HCT116 (cell line): ENCODE measurements at regions not wholly inside any gene's neighbourhood (a gene's known extent, or its start where the extent isn't known, plus 50 kb on each side); places are given as distances from the start of the nearest gene placed in this dataset.
"Not testable (repeated sequence)": the region's sequence is repeated elsewhere in the genome, so short reads cannot be mapped to it uniquely, and the experiment has no call there.

Experiments
- ATAC-seq: fragments of 200-7000 bp; cut with Tn5 transposase; 2 replicates; pipeline ENCODE4 v1.9.1; 2020; ENCODE audit warnings: mild to moderate bottlenecking, moderate library complexity
- BruUV-seq: library from RNA; stranded (reverse); fragments of 400-500 nt; replicated peaks from 2 replicates; lab custom pipeline; 2021; lab: Mats Ljungman, UMichigan
- CTCF ChIA-PET: fragments of 300-600 bp; sonication (Branson Sonifier 250); formaldehyde crosslinking; loops from one replicate; lab custom pipeline; 2021; ENCODE audit warnings: antibody characterized with exemption; lab: Charles Lee
- POLR2A ChIA-PET: fragments of 300-600, 350-600 bp; sonication (Branson Sonifier 250); formaldehyde crosslinking; loops from one replicate; lab custom pipeline; 2021; ENCODE audit warnings: antibody characterized with exemption; lab: Charles Lee
- RAD21 ChIA-PET, 2 experiments: fragments of 300-600 bp; sonication (Branson Sonifier 250); formaldehyde crosslinking; loops; one replicate each; lab custom pipeline; 2023; ENCODE audit warnings: low total read pairs in 2 of 2; ENCODE audit not compliant: uncharacterized antibody in 2 of 2, unreplicated experiment in 2 of 2, low non-redundant PET in 1 of 2; lab: Charles Lee
- DNase-seq: peaks from one replicate; pipeline ENCODE4 v3.0.0-alpha.2; 2010; ENCODE audit warnings: low read depth, low spot score
- H2AFZ ChIP-seq: fragments of 200-600 bp; shearing (Covaris generic), sonication (generic); 2 replicates; pipeline ENCODE4 v1.6.1; 2017; ENCODE audit warnings: low read depth, mixed run types, mixed read lengths, antibody characterized with exemption, low read length; ENCODE audit not compliant: poor library complexity, severe bottlenecking
- H3K27ac ChIP-seq: 2 replicates; pipeline ENCODE4 v1.5.1; 2012; ENCODE audit warnings: low read depth, low read length
- H3K27me3 ChIP-seq: fragments of 200-600 bp; sonication (generic); 2 replicates; pipeline ENCODE4 v1.6.1; 2016; ENCODE audit warnings: mixed run types, low read length, mixed read lengths; ENCODE audit not compliant: insufficient read depth
- H3K36me3 ChIP-seq, 2 experiments: fragments of 200-500 bp in 1 of 2; fragments of 200-600 bp in 1 of 2; sonication (Bioruptor generic) in 1 of 2; sonication (generic) in 1 of 2; 2 replicates each; pipeline versions ENCODE4 v1.5.1 to v1.6.1; 2014 to 2016; ENCODE audit warnings: low read length in 2 of 2, inconsistent platforms in 1 of 2, mixed read lengths in 1 of 2, mixed run types in 1 of 2; ENCODE audit not compliant: insufficient read depth in 2 of 2, control insufficient read depth in 1 of 2
- H3K4me1 ChIP-seq, 2 experiments: fragments of 200-600 bp in 1 of 2; sonication (generic) in 1 of 2; 2 replicates each; pipeline versions ENCODE4 v1.5.1 to v1.6.1; 2012 to 2017; ENCODE audit warnings: low read length in 2 of 2, inconsistent platforms in 1 of 2, mild to moderate bottlenecking in 1 of 2, mixed read lengths in 1 of 2, mixed run types in 1 of 2, moderate library complexity in 1 of 2; ENCODE audit not compliant: insufficient read depth in 2 of 2, control insufficient read depth in 1 of 2
- H3K4me2 ChIP-seq: fragments of 200-600 bp; sonication (generic); 2 replicates; pipeline ENCODE4 v1.6.1; 2017; ENCODE audit warnings: mixed run types, low read length, mixed read lengths
- H3K4me3 ChIP-seq, 2 experiments: fragments of 200-600 bp in 1 of 2; sonication (generic) in 1 of 2; replicated peaks in 1 of 2; 2 replicates each; pipeline ENCODE4 v1.5.1; 2011 to 2016; ENCODE audit warnings: low read length in 2 of 2, control low read depth in 1 of 2, low read depth in 1 of 2, mild to moderate bottlenecking in 1 of 2, mixed read lengths in 1 of 2, mixed run types in 1 of 2
- H3K79me2 ChIP-seq: fragments of 200-600 bp; sonication (generic); 2 replicates; pipeline ENCODE4 v1.6.1; 2017; ENCODE audit warnings: mild to moderate bottlenecking, mixed run types, low read length, moderate library complexity, mixed read lengths; ENCODE audit not compliant: insufficient read depth
- H3K9ac ChIP-seq: fragments of 200-600 bp; sonication (generic); 2 replicates; pipeline ENCODE4 v1.6.1; 2016; ENCODE audit warnings: low read length, mixed read lengths
- H3K9me2 ChIP-seq: fragments of 200-600 bp; sonication (generic), shearing (Covaris generic); 2 replicates; pipeline ENCODE4 v1.6.1; 2017; ENCODE audit warnings: mixed run types, mild to moderate bottlenecking, moderate library complexity; ENCODE audit not compliant: insufficient read depth
- H3K9me3 ChIP-seq, 2 experiments: fragments of 200-500 bp in 1 of 2; fragments of 200-600 bp in 1 of 2; sonication (Bioruptor generic) in 1 of 2; sonication (generic) in 1 of 2; 2 replicates each; pipeline ENCODE4 v1.6.1; 2014 to 2017; ENCODE audit warnings: low read length in 2 of 2, mixed read lengths in 2 of 2, inconsistent platforms in 1 of 2, low read depth in 1 of 2, mild to moderate bottlenecking in 1 of 2, mixed run types in 1 of 2, moderate library complexity in 1 of 2; ENCODE audit not compliant: control insufficient read depth in 1 of 2, insufficient read depth in 1 of 2
- H4K20me1 ChIP-seq: fragments of 200-600 bp; sonication (generic), shearing (Covaris generic); 2 replicates; pipeline ENCODE4 v1.6.1; 2017; ENCODE audit warnings: mixed run types, mild to moderate bottlenecking, moderate library complexity; ENCODE audit not compliant: insufficient read depth
- intact Hi-C: fragments of 100-400 bp; cut with micrococcal nuclease; formaldehyde crosslinking; loops from 2 replicates; pipeline ENCODE4 v1.10.0; 2022

DNA sequence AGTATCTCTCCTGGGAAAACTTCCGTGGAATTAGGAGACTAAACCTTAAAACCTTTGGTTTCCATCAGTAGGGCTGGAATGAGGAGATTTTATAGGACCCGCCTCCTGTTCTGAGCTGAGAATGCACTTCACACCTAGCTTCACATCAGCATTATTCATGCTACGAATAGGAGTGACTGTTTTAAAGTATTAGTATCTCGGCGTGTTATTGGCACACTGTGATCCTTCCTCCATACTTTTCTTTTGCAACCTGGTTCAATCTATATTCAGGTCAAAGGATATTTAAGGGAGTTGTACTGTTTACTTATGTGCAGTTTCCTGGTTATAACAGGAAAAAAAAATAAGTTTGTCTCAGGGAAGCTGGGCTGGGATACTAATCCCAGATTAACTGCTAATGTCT is 73.6 kb upstream of the PDPR start:
- H3K79me2 ChIP-seq, DNase-seq, CTCF ChIA-PET, RAD21 ChIA-PET, H3K4me2 ChIP-seq, ATAC-seq, H2AFZ ChIP-seq, H3K9me3 ChIP-seq, H3K4me1 ChIP-seq, H3K27ac ChIP-seq, BruUV-seq, H3K4me3 ChIP-seq, H3K9ac ChIP-seq, H3K36me3 ChIP-seq, H3K27me3 ChIP-seq, H4K20me1 ChIP-seq, H3K9me2 ChIP-seq, POLR2A ChIA-PET, intact Hi-C loops: not testable (repeated sequence)

DNA sequence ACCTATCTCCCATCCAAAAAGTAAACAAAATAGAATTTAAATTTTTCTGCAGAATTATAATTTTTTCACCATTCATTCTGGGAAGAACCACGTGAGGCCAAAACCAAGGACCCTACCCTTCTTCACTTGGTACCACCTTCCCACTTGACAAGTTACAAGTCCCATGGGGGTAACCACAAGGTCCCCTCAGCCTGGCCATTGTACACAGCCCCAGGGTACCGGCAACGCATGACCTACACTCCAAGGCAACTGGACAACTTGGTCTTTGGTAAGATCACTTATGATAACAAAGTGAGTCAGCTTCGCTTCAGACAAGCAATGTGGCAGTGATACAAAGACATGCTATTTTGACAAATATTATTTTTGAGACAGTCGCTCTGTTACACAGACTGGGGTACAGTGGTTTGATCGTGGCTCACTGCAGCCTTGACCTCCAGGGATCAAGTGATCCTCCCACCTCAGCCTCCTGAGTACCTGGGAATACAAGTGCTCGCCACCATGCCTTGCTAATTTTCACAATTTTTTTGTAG is 70.5 kb upstream of the PDPR start:
- BruUV-seq, intact Hi-C loops, H4K20me1 ChIP-seq, ATAC-seq, CTCF ChIA-PET, H3K36me3 ChIP-seq, H3K9ac ChIP-seq, RAD21 ChIA-PET, H3K9me2 ChIP-seq, H3K27me3 ChIP-seq, H3K79me2 ChIP-seq, H3K4me3 ChIP-seq, DNase-seq, H3K9me3 ChIP-seq, H3K4me2 ChIP-seq, H3K4me1 ChIP-seq, POLR2A ChIA-PET, H3K27ac ChIP-seq, H2AFZ ChIP-seq: not testable (repeated sequence)

DNA sequence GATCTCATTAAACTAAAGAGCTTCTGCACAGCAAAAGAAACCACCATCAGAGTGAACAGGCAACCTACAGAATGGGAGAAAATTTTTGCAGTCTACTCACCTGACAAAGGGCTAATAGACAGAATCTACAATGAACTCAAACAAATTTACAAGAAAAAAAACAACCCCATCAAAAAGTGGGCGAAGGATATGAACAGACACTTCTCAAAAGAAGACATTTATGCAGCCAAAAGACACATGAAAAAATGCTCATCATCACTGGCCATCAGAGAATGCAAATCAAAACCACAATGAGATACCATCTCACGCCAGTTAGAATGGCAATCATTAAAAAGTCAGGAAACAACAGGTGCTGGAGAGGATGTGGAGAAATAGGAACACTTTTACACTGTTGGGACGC is 67.6 kb upstream of the PDPR start:
- H3K9ac ChIP-seq, DNase-seq, H3K27ac ChIP-seq, H3K27me3 ChIP-seq, H3K36me3 ChIP-seq, H3K4me2 ChIP-seq, H3K9me2 ChIP-seq, H3K4me3 ChIP-seq, BruUV-seq, H3K4me1 ChIP-seq, H3K79me2 ChIP-seq, H3K9me3 ChIP-seq, H4K20me1 ChIP-seq, ATAC-seq, intact Hi-C loops, H2AFZ ChIP-seq, RAD21 ChIA-PET, POLR2A ChIA-PET, CTCF ChIA-PET: not testable (repeated sequence)

DNA sequence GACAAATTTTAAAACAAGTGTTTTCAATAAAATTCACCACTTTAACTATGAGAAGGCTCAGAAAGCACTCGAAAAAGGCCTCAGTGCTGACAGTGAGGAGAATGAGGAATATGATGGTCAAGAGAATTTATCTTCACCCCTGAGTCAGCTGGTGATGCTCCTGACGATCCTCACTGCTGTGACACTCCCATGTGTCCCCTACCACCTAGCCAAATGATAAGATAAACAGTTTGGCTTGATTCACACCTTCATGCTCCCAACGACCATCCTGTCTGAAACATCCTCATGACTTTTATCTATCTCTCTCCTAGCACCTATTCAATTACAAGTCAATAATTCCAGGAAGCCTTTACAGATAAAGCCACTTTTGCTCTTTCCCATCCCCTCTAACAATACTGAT is 66.0 kb upstream of the PDPR start:
- H3K36me3 ChIP-seq, H4K20me1 ChIP-seq, H3K4me2 ChIP-seq, H2AFZ ChIP-seq, CTCF ChIA-PET, H3K9ac ChIP-seq, H3K4me1 ChIP-seq, H3K27me3 ChIP-seq, DNase-seq, BruUV-seq, H3K79me2 ChIP-seq, H3K4me3 ChIP-seq, H3K27ac ChIP-seq, intact Hi-C loops, H3K9me3 ChIP-seq, POLR2A ChIA-PET, H3K9me2 ChIP-seq, RAD21 ChIA-PET, ATAC-seq: not testable (repeated sequence)
